ENCODE measurements at regions not wholly inside any gene's neighbourhood (a gene's known extent, or its start where the extent isn't known, plus 50 kb on each side); places are given as distances from the start of the nearest gene placed in this dataset.

DNA sequence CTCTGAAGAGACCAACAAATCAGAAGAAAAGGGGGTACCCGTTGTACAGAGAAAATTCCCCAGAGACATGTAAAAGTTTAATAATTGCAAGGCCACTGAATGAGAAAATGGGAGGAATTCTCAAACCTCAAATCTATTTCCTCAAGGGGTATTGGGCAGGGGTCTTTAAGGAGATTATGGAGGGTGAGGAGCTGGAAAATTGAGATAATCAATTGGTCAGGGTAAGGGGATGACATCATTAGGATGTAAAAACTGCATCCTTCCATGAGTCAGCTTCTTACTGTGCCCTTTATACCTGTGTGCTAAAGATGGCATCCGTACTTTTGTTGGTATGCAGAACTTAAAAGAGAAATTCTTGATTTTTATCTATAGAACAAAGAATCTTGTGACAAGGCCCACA lies 641.5 kb downstream of the LRFN5 start:
- in situ Hi-C loops (cut with MboI; ENCODE audit: low sequenced_read_pairs) (no loop called here), intact Hi-C loops (cut with micrococcal nuclease) (no loop called here), dilution Hi-C loops (cut with HindIII; ENCODE audit: low sequenced_read_pairs, unreplicated experiment) (no loop called here)
- TF ChIP-seq, protein P1, sequence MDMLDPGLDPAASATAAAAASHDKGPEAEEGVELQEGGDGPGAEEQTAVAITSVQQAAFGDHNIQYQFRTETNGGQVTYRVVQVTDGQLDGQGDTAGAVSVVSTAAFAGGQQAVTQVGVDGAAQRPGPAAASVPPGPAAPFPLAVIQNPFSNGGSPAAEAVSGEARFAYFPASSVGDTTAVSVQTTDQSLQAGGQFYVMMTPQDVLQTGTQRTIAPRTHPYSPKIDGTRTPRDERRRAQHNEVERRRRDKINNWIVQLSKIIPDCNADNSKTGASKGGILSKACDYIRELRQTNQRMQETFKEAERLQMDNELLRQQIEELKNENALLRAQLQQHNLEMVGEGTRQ (IDR thresholded peaks at IDR 0.05; ENCODE audit: low read depth, low read length), result no peak
- TF ChIP-seq FOS (IDR thresholded peaks at IDR 0.05; ENCODE audit: low read depth, low read length) (no peak), CEBPB (IDR thresholded peaks at IDR 0.05; ENCODE audit: low read depth, low read length) (no peak), SMC3 (IDR thresholded peaks at IDR 0.05; ENCODE audit: low read depth, low read length) (no peak), BHLHE40 (IDR thresholded peaks at IDR 0.05; ENCODE audit: low read depth, low read length) (no peak), NFE2L2 (IDR thresholded peaks at IDR 0.05; ENCODE audit: low read depth, low read length) (no peak), RAD21 (IDR thresholded peaks at IDR 0.05; ENCODE audit: low read length) (no peak), RFX5 (IDR thresholded peaks at IDR 0.05; ENCODE audit: low read depth, low read length) (no peak), MAFK (IDR thresholded peaks at IDR 0.05; ENCODE audit: low read depth, low read length) (no peak), MXI1 (IDR thresholded peaks at IDR 0.05; ENCODE audit: borderline replicate concordance, low read depth, low read length) (no peak), POLR2A (IDR thresholded peaks at IDR 0.05; ENCODE audit: low read depth, low read length) (no peak), RCOR1 (IDR thresholded peaks at IDR 0.05; ENCODE audit: insufficient replicate concordance, low read length) (no peak), CHD1 (IDR thresholded peaks at IDR 0.05; ENCODE audit: low read depth, low read length) (no peak), MAZ (IDR thresholded peaks at IDR 0.05; ENCODE audit: borderline replicate concordance, low read depth, low read length) (no peak)
- TF ChIP-seq, protein P2, sequence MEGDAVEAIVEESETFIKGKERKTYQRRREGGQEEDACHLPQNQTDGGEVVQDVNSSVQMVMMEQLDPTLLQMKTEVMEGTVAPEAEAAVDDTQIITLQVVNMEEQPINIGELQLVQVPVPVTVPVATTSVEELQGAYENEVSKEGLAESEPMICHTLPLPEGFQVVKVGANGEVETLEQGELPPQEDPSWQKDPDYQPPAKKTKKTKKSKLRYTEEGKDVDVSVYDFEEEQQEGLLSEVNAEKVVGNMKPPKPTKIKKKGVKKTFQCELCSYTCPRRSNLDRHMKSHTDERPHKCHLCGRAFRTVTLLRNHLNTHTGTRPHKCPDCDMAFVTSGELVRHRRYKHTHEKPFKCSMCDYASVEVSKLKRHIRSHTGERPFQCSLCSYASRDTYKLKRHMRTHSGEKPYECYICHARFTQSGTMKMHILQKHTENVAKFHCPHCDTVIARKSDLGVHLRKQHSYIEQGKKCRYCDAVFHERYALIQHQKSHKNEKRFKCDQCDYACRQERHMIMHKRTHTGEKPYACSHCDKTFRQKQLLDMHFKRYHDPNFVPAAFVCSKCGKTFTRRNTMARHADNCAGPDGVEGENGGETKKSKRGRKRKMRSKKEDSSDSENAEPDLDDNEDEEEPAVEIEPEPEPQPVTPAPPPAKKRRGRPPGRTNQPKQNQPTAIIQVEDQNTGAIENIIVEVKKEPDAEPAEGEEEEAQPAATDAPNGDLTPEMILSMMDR (conservative IDR thresholded peaks at IDR 0.05; ENCODE audit: low read depth, low read length), result no peak
- TF ChIP-seq, protein P3, sequence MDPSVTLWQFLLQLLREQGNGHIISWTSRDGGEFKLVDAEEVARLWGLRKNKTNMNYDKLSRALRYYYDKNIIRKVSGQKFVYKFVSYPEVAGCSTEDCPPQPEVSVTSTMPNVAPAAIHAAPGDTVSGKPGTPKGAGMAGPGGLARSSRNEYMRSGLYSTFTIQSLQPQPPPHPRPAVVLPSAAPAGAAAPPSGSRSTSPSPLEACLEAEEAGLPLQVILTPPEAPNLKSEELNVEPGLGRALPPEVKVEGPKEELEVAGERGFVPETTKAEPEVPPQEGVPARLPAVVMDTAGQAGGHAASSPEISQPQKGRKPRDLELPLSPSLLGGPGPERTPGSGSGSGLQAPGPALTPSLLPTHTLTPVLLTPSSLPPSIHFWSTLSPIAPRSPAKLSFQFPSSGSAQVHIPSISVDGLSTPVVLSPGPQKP (IDR thresholded peaks at IDR 0.05; ENCODE audit: borderline replicate concordance, low read depth, low read length), result no peak
- ATAC-seq (ENCODE audit: low read depth) (no peak), DNase-seq (no peak)
- Histone ChIP-seq H4K20me1 (ENCODE audit: insufficient read depth, low read length) (no peaks in the 10 kb centered on the region), H2AK5ac (ENCODE audit: low read depth, low read length) (no peak overlapping the region), H3K36me3 (ENCODE audit: control insufficient read depth, insufficient read depth, low read length) (no peaks in the 10 kb centered on the region), H3K18ac (ENCODE audit: low read depth, low read length) (no peak overlapping the region), H2BK20ac (ENCODE audit: low read depth, low read length) (no peak overlapping the region), H3K23ac (ENCODE audit: low read depth, low read length) (no peak overlapping the region), H2AFZ (replicated peaks; ENCODE audit: low read length, poor library complexity) (no peak overlapping the region), H3K79me1 (ENCODE audit: low read depth in 1 of 2, low read length in 2 of 2) (no peaks in the 10 kb centered on the region), H3K9me3 (ENCODE audit: control insufficient read depth, insufficient read depth, low read length) (no peaks in the 10 kb centered on the region), H4K91ac (ENCODE audit: insufficient read depth, low read depth, low read length) (no peak overlapping the region), H2BK5ac (ENCODE audit: low read depth, low read length, poor library complexity, severe bottlenecking) (no peak overlapping the region), H3K9ac (ENCODE audit: low read depth, low read length) (no peak overlapping the region), H2BK15ac (ENCODE audit: low read depth, low read length) (no peak overlapping the region), H4K5ac (ENCODE audit: low read depth, low read length) (no peak overlapping the region), H3K56ac (ENCODE audit: extremely low read depth, insufficient read depth, low read length) (no peak overlapping the region), H2AK9ac (replicated peaks; ENCODE audit: low read depth, low read length, poor library complexity) (no peak overlapping the region), H3K4me2 (ENCODE audit: low read depth, low read length) (no peak overlapping the region), H3K9me1 (ENCODE audit: insufficient read depth, low read length) (no peaks in the 10 kb centered on the region), H3K4me1 (ENCODE audit: control insufficient read depth, insufficient read depth, low read length) (no peaks in the 10 kb centered on the region), H3K14ac (replicated peaks; ENCODE audit: low read depth, low read length) (no peak overlapping the region), H2BK120ac (ENCODE audit: low read depth, low read length) (no peak overlapping the region), H3K27me3 (ENCODE audit: control insufficient read depth, insufficient read depth, low read length) (no peaks in the 10 kb centered on the region), H3K4ac (ENCODE audit: low read depth, low read length) (no peak overlapping the region), H3K27ac (ENCODE audit: insufficient read depth, low read length) (no peak overlapping the region), H3K4me3 (ENCODE audit: insufficient read depth, low read depth, low read length) (no peak overlapping the region), H4K8ac (ENCODE audit: low read depth in 2 of 2, low read length in 2 of 2) (no peak overlapping the region)
- POLR2A ChIA-PET (ENCODE audit: unreplicated experiment), result no interaction called here
- no TSS peak for BruUV-seq (replicated peaks)
- CTCF ChIA-PET, result no interaction called here
- WGBS, 2 experiments (ENCODE audit: extremely low coverage in 2 of 2, insufficient read length in 1 of 2), result no CpG with 5 or more reads among the region's 2 CpGs
